OCI-LY7 (cell line): ENCODE measurements at regions not wholly inside any gene's neighbourhood (a gene's known extent, or its start where the extent isn't known, plus 50 kb on each side); places are given as distances from the start of the nearest gene placed in this dataset.

ENCODE experiments used
- BruUV-seq: library from RNA; stranded (reverse); fragments of 400-500 nt; replicated peaks from 2 replicates; lab custom pipeline; 2021; lab: Mats Ljungman, UMichigan
- CTCF ChIA-PET: fragments of 300-600 bp; sonication (Branson Sonifier 250); formaldehyde crosslinking; loops from one replicate; lab custom pipeline; 2022; ENCODE audit warnings: antibody characterized with exemption; ENCODE audit not compliant: unreplicated experiment; lab: Charles Lee
- POLR2A ChIA-PET: fragments of 300-600 bp; sonication (Branson Sonifier 250); formaldehyde crosslinking; loops from one replicate; lab custom pipeline; 2022; ENCODE audit warnings: antibody characterized with exemption; lab: Charles Lee
- DNase-seq: peaks from one replicate; pipeline ENCODE4 v3.0.0-alpha.2; 2015; ENCODE audit warnings: low spot score
- H2AFZ ChIP-seq: fragments of 200-600 bp; sonication (generic), shearing (Covaris generic); 2 replicates; pipeline ENCODE4 v1.6.1; 2014; ENCODE audit warnings: mild to moderate bottlenecking, antibody characterized with exemption, low read length, moderate library complexity
- H3K27ac ChIP-seq: fragments of 200-600 bp; sonication (generic); 2 replicates; pipeline ENCODE4 v1.5.1; 2014; ENCODE audit warnings: mixed run types, low read depth, mild to moderate bottlenecking, moderate library complexity, low read length, inconsistent platforms; ENCODE audit not compliant: poor library complexity, severe bottlenecking
- H3K36me3 ChIP-seq: fragments of 200-600 bp; sonication (generic); 2 replicates; pipeline ENCODE4 v1.6.1; 2014; ENCODE audit warnings: mild to moderate bottlenecking, antibody characterized with exemption, low read length, moderate library complexity, mixed read lengths; ENCODE audit not compliant: insufficient read depth
- H3K4me1 ChIP-seq: fragments of 200-600 bp; sonication (generic); 2 replicates; pipeline ENCODE4 v1.5.1; 2014; ENCODE audit warnings: mild to moderate bottlenecking, low read length; ENCODE audit not compliant: insufficient read depth, poor library complexity, severe bottlenecking
- H3K4me2 ChIP-seq: fragments of 200-600 bp; sonication (generic); 2 replicates; pipeline ENCODE4 v1.6.1; 2014; ENCODE audit warnings: mild to moderate bottlenecking, low read length
- H3K4me3 ChIP-seq: fragments of 200-600 bp; sonication (generic); 2 replicates; pipeline ENCODE4 v1.5.1; 2014; ENCODE audit warnings: mild to moderate bottlenecking, low read depth, low read length; ENCODE audit not compliant: poor library complexity, severe bottlenecking
- H3K79me2 ChIP-seq: fragments of 200-600 bp; sonication (generic); 2 replicates; pipeline ENCODE4 v1.6.1; 2016; ENCODE audit warnings: low read depth, mild to moderate bottlenecking, low read length, moderate library complexity, mixed read lengths; ENCODE audit not compliant: insufficient read depth
- H3K9me2 ChIP-seq: fragments of 200-600 bp; sonication (generic); 2 replicates; pipeline ENCODE4 v1.6.1; 2016; ENCODE audit warnings: mild to moderate bottlenecking, low read length, mixed read lengths; ENCODE audit not compliant: insufficient read depth
- H3K9me3 ChIP-seq: fragments of 200-600 bp; sonication (generic); 2 replicates; pipeline ENCODE4 v1.6.1; 2014; ENCODE audit warnings: mild to moderate bottlenecking, mixed run types, low read length, mixed read lengths
- H4K20me1 ChIP-seq: fragments of 200-600 bp; sonication (generic); 2 replicates; pipeline ENCODE4 v1.6.1; 2014; ENCODE audit warnings: mild to moderate bottlenecking, antibody characterized with exemption, low read length, moderate library complexity, mixed read lengths; ENCODE audit not compliant: insufficient read depth
- EZH2phosphoT487 ChIP-seq: fragments of 200-600 bp; sonication (generic); IDR thresholded peaks from 2 replicates; pipeline ENCODE4 v1.6.1; 2018; ENCODE audit warnings: low read depth, borderline replicate concordance, mild to moderate bottlenecking, mixed run types, antibody characterized with exemption, low read length, moderate library complexity, mixed read lengths
- intact Hi-C: fragments of 100-400 bp; cut with micrococcal nuclease; formaldehyde crosslinking; loops from one replicate; pipeline ENCODE4 v1.10.0; 2022; ENCODE audit not compliant: unreplicated experiment
- TF ChIP-seq, protein P1 (sequence below): fragments of 200-600 bp; sonication (generic); conservative IDR thresholded peaks from 2 replicates; pipeline ENCODE4 v1.5.1; 2014; ENCODE audit warnings: mild to moderate bottlenecking, antibody characterized with exemption, low read length, moderate library complexity, mixed read lengths

DNA sequence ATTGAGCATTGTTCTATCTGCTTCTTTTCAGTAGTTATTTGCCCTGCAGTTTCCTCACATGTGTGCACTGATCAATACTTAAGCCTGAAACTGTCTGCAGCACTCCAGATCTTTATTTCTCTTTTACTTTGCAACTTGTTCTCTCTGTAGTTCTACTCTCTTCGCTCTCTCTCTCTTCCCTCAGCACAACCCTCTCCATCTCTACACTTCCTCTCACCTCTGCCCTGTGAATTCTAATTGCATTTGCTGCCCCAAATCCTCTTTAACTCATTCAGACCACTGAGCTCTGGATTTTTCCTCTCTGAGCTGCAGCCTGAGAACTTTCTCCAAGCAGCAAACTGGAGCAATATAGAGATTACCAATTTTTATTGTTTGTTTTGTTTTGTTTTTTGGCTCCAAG lies 1035.5 kb downstream of the FSCB start:
- H3K79me2 ChIP-seq = no peaks in the 10 kb centered on the region
- intact Hi-C loops = no loop called here
- no peak for DNase-seq
- H2AFZ ChIP-seq = no peak overlapping the region
- ChIA-PET POLR2A (interaction anchor here (0.8 kb wide), 1 partner anchor 16 kb away, joined by 4 read pairs; no protein-coding TSS in a partner anchor), CTCF (no interaction called here)
- H3K4me2 ChIP-seq = no peak overlapping the region
- H3K36me3 ChIP-seq = no peaks in the 10 kb centered on the region
- H3K4me1 ChIP-seq = no peaks in the 10 kb centered on the region
- TF ChIP-seq EZH2phosphoT487 = no peak
- TF ChIP-seq, protein P1, sequence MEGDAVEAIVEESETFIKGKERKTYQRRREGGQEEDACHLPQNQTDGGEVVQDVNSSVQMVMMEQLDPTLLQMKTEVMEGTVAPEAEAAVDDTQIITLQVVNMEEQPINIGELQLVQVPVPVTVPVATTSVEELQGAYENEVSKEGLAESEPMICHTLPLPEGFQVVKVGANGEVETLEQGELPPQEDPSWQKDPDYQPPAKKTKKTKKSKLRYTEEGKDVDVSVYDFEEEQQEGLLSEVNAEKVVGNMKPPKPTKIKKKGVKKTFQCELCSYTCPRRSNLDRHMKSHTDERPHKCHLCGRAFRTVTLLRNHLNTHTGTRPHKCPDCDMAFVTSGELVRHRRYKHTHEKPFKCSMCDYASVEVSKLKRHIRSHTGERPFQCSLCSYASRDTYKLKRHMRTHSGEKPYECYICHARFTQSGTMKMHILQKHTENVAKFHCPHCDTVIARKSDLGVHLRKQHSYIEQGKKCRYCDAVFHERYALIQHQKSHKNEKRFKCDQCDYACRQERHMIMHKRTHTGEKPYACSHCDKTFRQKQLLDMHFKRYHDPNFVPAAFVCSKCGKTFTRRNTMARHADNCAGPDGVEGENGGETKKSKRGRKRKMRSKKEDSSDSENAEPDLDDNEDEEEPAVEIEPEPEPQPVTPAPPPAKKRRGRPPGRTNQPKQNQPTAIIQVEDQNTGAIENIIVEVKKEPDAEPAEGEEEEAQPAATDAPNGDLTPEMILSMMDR = no peak
- no TSS peak for BruUV-seq
- H3K9me2 ChIP-seq = no peaks in the 10 kb centered on the region
- no peaks in the 10 kb centered on the region for H4K20me1 ChIP-seq
- no peaks in the 10 kb centered on the region for H3K9me3 ChIP-seq
- H3K4me3 ChIP-seq = no peak overlapping the region
- H3K27ac ChIP-seq = no peak overlapping the region

DNA sequence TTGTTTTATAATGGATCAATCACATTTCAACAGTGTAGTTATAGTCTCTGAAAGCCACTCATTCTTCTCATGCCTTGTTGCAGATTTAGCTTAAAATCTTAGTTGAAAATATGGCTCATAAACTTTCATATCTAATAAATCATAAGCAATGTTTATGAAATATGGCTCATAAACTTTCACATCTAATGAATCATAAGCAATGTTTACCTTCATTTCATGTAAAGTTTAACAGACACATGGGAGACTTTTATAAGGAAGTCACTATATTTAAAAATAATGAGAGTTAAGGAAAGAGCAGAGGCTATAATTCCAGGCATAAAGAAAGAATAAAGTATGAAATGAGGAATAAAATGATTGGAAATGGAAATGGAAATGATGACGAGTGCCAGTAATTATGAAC lies 1042.1 kb downstream of the FSCB start:
- Histone ChIP-seq H3K79me2 (no peaks in the 10 kb centered on the region), H3K36me3 (no peaks in the 10 kb centered on the region), H3K27ac (no peak overlapping the region), H3K9me3 (no peaks in the 10 kb centered on the region), H4K20me1 (no peaks in the 10 kb centered on the region), H3K9me2 (no peaks in the 10 kb centered on the region), H2AFZ (no peak overlapping the region), H3K4me2 (no peak overlapping the region), H3K4me3 (no peak overlapping the region), H3K4me1 (no peaks in the 10 kb centered on the region)
- no TSS peak for BruUV-seq
- DNase-seq = no peak
- intact Hi-C loops = no loop called here
- CTCF ChIA-PET = no interaction called here
- POLR2A ChIA-PET = interaction anchor here (0.6 kb wide), 4 partner anchors 67 to 255 kb away, joined by 3 to 4 read pairs (median 4); no protein-coding TSS in a partner anchor
- no peak for TF ChIP-seq EZH2phosphoT487
- TF ChIP-seq, protein P1 = no peak

DNA sequence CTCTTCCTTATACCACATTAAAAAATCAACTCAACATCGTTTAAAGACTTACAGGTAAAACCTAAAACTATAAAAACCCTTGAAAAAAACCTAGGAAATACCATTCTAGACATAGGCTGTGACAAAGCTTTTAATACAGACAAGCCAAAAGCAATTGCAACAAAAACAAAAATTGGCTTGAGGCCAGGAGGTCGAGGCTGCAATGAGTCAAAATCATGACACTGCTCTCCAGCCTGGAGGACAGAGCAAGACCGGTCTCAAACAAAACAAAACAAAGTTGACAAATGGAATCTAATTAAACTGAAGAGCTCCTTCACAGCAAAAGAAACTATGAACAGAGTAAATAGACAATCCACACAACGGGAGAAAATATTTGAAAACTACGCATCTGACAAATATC lies 1057.8 kb downstream of the FSCB start:
- intact Hi-C loops = no loop called here

More for the DNA sequence above, 1057.8 kb downstream of the FSCB start:
- no TSS peak for BruUV-seq
- Histone ChIP-seq H3K36me3 (no peaks in the 10 kb centered on the region), H3K4me3 (no peak overlapping the region), H2AFZ (no peak overlapping the region), H3K4me2 (no peak overlapping the region), H3K4me1 (no peaks in the 10 kb centered on the region), H3K79me2 (no peaks in the 10 kb centered on the region), H3K9me2 (no peaks in the 10 kb centered on the region), H3K9me3 (no peaks in the 10 kb centered on the region), H3K27ac (no peak overlapping the region), H4K20me1 (no peaks in the 10 kb centered on the region)
- DNase-seq = no peak
- ChIA-PET CTCF (no interaction called here), POLR2A (interaction anchor here (0.6 to 1.0 kb wide), 3 partner anchors 8 to 1980 kb away, joined by 3 to 5 read pairs (median 4); no protein-coding TSS in a partner anchor)
- TF ChIP-seq, protein P1 = no peak
- no peak for TF ChIP-seq EZH2phosphoT487
